HEK293 (cell line): ENCODE measurements at regions not wholly inside any gene's neighbourhood (a gene's known extent, or its start where the extent isn't known, plus 50 kb on each side); places are given as distances from the start of the nearest gene placed in this dataset.

Source experiments
- BCL11A ChIP-seq: fragments of 450-650 bp; formaldehyde crosslinking; IDR thresholded peaks from 2 replicates; pipeline ENCODE4 v1.5.1; 2016; ENCODE audit warnings: low read depth, missing biosample characterization, missing genetic modification characterization
- KLF16 ChIP-seq: fragments of 450-650 bp; formaldehyde crosslinking; IDR thresholded peaks from 2 replicates; pipeline ENCODE4 v1.5.1; 2017; ENCODE audit warnings: missing biosample characterization, missing genetic modification characterization
- ZNF138 ChIP-seq: fragments of 450-650 bp; formaldehyde crosslinking; IDR thresholded peaks from 2 replicates; pipeline ENCODE4 v1.5.1; 2016; ENCODE audit warnings: missing biosample characterization, missing genetic modification characterization, borderline replicate concordance
- ZNF274 ChIP-seq, 2 experiments: fragments of 200-500 bp in 1 of 2; fragments of 450-650 bp in 1 of 2; sonication (Bioruptor generic) in 1 of 2; formaldehyde crosslinking in 1 of 2; IDR thresholded peaks; 2 replicates each; pipeline versions ENCODE4 v1.5.1 to v1.6.1; 2014 to 2016; ENCODE audit warnings: borderline replicate concordance in 1 of 2, inconsistent platforms in 1 of 2, low read length in 1 of 2, missing biosample characterization in 1 of 2, missing genetic modification characterization in 1 of 2
- ZNF311 ChIP-seq: fragments of 450-650 bp; formaldehyde crosslinking; IDR thresholded peaks from 2 replicates; pipeline ENCODE4 v1.5.1; 2017; ENCODE audit warnings: missing biosample characterization, missing genetic modification characterization, borderline replicate concordance
- ZNF658 ChIP-seq: fragments of 450-650 bp; formaldehyde crosslinking; IDR thresholded peaks from 2 replicates; pipeline ENCODE4; 2016; ENCODE audit warnings: missing biosample characterization, missing genetic modification characterization
- ZNF76 ChIP-seq: fragments of 450-650 bp; formaldehyde crosslinking; IDR thresholded peaks from 2 replicates; pipeline ENCODE4; 2016; ENCODE audit warnings: low read depth, missing biosample characterization, missing genetic modification characterization, borderline replicate concordance
- TF ChIP-seq, protein P1 (sequence below): fragments of 450-650 bp; formaldehyde crosslinking; IDR thresholded peaks from 2 replicates; pipeline ENCODE4 v1.5.1; 2016; ENCODE audit warnings: missing biosample characterization, missing genetic modification characterization
- TF ChIP-seq, protein P2 (sequence below): fragments of 450-650 bp; formaldehyde crosslinking; IDR thresholded peaks from 2 replicates; pipeline ENCODE4 v1.5.1; 2016; ENCODE audit warnings: missing biosample characterization, missing genetic modification characterization
- TF ChIP-seq, protein P3 (sequence below): fragments of 450-650 bp; formaldehyde crosslinking; IDR thresholded peaks from 2 replicates; pipeline ENCODE4 v1.5.1; 2016; ENCODE audit warnings: missing biosample characterization, missing genetic modification characterization

DNA sequence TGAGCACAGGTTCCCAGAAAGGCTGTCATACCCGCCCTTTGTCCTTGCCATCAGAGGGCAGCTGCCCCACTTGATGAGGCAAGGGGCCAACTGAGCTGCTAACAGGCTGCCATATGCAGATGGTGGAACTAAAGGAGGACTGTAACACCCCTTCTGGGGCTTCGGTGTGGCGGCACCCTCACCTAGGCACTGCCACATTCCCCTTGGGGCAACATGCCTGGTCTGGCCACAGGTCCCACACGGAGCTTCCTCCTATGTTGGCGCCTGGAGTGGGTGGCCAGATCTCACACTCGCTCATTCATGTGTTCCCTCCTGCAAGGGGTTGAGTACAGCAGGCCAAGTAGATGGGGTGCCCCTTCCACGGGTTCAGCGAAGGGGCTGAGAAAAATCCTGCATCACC, 777.4 kb upstream of the CHD1 start:
- TF ChIP-seq, protein P1, sequence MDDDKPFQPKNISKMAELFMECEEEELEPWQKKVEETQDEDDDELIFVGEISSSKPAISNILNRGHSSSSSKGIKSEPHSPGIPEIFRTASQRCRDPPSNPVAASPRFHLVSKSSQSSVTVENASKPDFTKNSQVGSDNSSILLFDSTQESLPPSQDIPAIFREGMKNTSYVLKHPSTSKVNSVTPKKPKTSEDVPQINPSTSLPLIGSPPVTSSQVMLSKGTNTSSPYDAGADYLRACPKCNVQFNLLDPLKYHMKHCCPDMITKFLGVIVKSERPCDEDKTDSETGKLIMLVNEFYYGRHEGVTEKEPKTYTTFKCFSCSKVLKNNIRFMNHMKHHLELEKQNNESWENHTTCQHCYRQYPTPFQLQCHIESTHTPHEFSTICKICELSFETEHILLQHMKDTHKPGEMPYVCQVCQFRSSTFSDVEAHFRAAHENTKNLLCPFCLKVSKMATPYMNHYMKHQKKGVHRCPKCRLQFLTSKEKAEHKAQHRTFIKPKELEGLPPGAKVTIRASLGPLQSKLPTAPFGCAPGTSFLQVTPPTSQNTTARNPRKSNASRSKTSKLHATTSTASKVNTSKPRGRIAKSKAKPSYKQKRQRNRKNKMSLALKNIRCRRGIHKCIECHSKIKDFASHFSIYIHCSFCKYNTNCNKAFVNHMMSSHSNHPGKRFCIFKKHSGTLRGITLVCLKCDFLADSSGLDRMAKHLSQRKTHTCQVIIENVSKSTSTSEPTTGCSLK (tag by site-specific recombination) = no peak
- TF ChIP-seq KLF16 (tag by site-specific recombination) (no peak), ZNF274 (IDR thresholded peaks at IDR 0.05; ENCODE audit: low read length) (no peak), ZNF274 (tag by site-specific recombination; IDR thresholded peaks at IDR 0.05; ENCODE audit: borderline replicate concordance) (no peak), ZNF658 (tag by site-specific recombination) (no peak), ZNF311 (tag by site-specific recombination) (no peak), ZNF76 (tag by site-specific recombination) (no peak), BCL11A (tag by site-specific recombination) (no peak), ZNF138 (tag by site-specific recombination) (no peak)
- TF ChIP-seq, protein P2, sequence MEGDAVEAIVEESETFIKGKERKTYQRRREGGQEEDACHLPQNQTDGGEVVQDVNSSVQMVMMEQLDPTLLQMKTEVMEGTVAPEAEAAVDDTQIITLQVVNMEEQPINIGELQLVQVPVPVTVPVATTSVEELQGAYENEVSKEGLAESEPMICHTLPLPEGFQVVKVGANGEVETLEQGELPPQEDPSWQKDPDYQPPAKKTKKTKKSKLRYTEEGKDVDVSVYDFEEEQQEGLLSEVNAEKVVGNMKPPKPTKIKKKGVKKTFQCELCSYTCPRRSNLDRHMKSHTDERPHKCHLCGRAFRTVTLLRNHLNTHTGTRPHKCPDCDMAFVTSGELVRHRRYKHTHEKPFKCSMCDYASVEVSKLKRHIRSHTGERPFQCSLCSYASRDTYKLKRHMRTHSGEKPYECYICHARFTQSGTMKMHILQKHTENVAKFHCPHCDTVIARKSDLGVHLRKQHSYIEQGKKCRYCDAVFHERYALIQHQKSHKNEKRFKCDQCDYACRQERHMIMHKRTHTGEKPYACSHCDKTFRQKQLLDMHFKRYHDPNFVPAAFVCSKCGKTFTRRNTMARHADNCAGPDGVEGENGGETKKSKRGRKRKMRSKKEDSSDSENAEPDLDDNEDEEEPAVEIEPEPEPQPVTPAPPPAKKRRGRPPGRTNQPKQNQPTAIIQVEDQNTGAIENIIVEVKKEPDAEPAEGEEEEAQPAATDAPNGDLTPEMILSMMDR = no peak
- TF ChIP-seq, protein P3, sequence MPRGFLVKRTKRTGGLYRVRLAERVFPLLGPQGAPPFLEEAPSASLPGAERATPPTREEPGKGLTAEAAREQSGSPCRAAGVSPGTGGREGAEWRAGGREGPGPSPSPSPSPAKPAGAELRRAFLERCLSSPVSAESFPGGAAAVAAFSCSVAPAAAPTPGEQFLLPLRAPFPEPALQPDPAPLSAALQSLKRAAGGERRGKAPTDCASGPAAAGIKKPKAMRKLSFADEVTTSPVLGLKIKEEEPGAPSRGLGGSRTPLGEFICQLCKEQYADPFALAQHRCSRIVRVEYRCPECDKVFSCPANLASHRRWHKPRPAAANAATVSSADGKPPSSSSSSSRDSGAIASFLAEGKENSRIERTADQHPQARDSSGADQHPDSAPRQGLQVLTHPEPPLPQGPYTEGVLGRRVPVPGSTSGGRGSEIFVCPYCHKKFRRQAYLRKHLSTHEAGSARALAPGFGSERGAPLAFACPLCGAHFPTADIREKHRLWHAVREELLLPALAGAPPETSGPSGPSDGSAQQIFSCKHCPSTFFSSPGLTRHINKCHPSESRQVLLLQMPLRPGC (tag by site-specific recombination) = no peak
